ENCODE measurements at regions not wholly inside any gene's neighbourhood (a gene's known extent, or its start where the extent isn't known, plus 50 kb on each side); places are given as distances from the start of the nearest gene placed in this dataset.

GRCh38 chrX:34332334-34332733 is 200.2 kb upstream of the FAM47A start:
- no peak for TF ChIP-seq POLR2A (IDR thresholded peaks at IDR 0.05)
- TF ChIP-seq CTCF (IDR thresholded peaks at IDR 0.05): no peak
- no peak for TF ChIP-seq POLR2AphosphoS5 (IDR thresholded peaks at IDR 0.05)

All from prostate gland (tissue), 2 donors.